OCI-LY7 (cell line): ENCODE measurements at regions not wholly inside any gene's neighbourhood (a gene's known extent, or its start where the extent isn't known, plus 50 kb on each side); places are given as distances from the start of the nearest gene placed in this dataset.

ENCODE experiments used
- BruUV-seq: library from RNA; stranded (reverse); fragments of 400-500 nt; replicated peaks from 2 replicates; lab custom pipeline; 2021; lab: Mats Ljungman, UMichigan
- CTCF ChIA-PET: fragments of 300-600 bp; sonication (Branson Sonifier 250); formaldehyde crosslinking; loops from one replicate; lab custom pipeline; 2022; ENCODE audit warnings: antibody characterized with exemption; ENCODE audit not compliant: unreplicated experiment; lab: Charles Lee
- POLR2A ChIA-PET: fragments of 300-600 bp; sonication (Branson Sonifier 250); formaldehyde crosslinking; loops from one replicate; lab custom pipeline; 2022; ENCODE audit warnings: antibody characterized with exemption; lab: Charles Lee
- DNase-seq: peaks from one replicate; pipeline ENCODE4 v3.0.0-alpha.2; 2015; ENCODE audit warnings: low spot score
- H2AFZ ChIP-seq: fragments of 200-600 bp; sonication (generic), shearing (Covaris generic); 2 replicates; pipeline ENCODE4 v1.6.1; 2014; ENCODE audit warnings: mild to moderate bottlenecking, antibody characterized with exemption, low read length, moderate library complexity
- H3K27ac ChIP-seq: fragments of 200-600 bp; sonication (generic); 2 replicates; pipeline ENCODE4 v1.5.1; 2014; ENCODE audit warnings: mixed run types, low read depth, mild to moderate bottlenecking, moderate library complexity, low read length, inconsistent platforms; ENCODE audit not compliant: poor library complexity, severe bottlenecking
- H3K36me3 ChIP-seq: fragments of 200-600 bp; sonication (generic); 2 replicates; pipeline ENCODE4 v1.6.1; 2014; ENCODE audit warnings: mild to moderate bottlenecking, antibody characterized with exemption, low read length, moderate library complexity, mixed read lengths; ENCODE audit not compliant: insufficient read depth
- H3K4me1 ChIP-seq: fragments of 200-600 bp; sonication (generic); 2 replicates; pipeline ENCODE4 v1.5.1; 2014; ENCODE audit warnings: mild to moderate bottlenecking, low read length; ENCODE audit not compliant: insufficient read depth, poor library complexity, severe bottlenecking
- H3K4me2 ChIP-seq: fragments of 200-600 bp; sonication (generic); 2 replicates; pipeline ENCODE4 v1.6.1; 2014; ENCODE audit warnings: mild to moderate bottlenecking, low read length
- H3K4me3 ChIP-seq: fragments of 200-600 bp; sonication (generic); 2 replicates; pipeline ENCODE4 v1.5.1; 2014; ENCODE audit warnings: mild to moderate bottlenecking, low read depth, low read length; ENCODE audit not compliant: poor library complexity, severe bottlenecking
- H3K79me2 ChIP-seq: fragments of 200-600 bp; sonication (generic); 2 replicates; pipeline ENCODE4 v1.6.1; 2016; ENCODE audit warnings: low read depth, mild to moderate bottlenecking, low read length, moderate library complexity, mixed read lengths; ENCODE audit not compliant: insufficient read depth
- H3K9me2 ChIP-seq: fragments of 200-600 bp; sonication (generic); 2 replicates; pipeline ENCODE4 v1.6.1; 2016; ENCODE audit warnings: mild to moderate bottlenecking, low read length, mixed read lengths; ENCODE audit not compliant: insufficient read depth
- H3K9me3 ChIP-seq: fragments of 200-600 bp; sonication (generic); 2 replicates; pipeline ENCODE4 v1.6.1; 2014; ENCODE audit warnings: mild to moderate bottlenecking, mixed run types, low read length, mixed read lengths
- H4K20me1 ChIP-seq: fragments of 200-600 bp; sonication (generic); 2 replicates; pipeline ENCODE4 v1.6.1; 2014; ENCODE audit warnings: mild to moderate bottlenecking, antibody characterized with exemption, low read length, moderate library complexity, mixed read lengths; ENCODE audit not compliant: insufficient read depth
- EZH2phosphoT487 ChIP-seq: fragments of 200-600 bp; sonication (generic); IDR thresholded peaks from 2 replicates; pipeline ENCODE4 v1.6.1; 2018; ENCODE audit warnings: low read depth, borderline replicate concordance, mild to moderate bottlenecking, mixed run types, antibody characterized with exemption, low read length, moderate library complexity, mixed read lengths
- intact Hi-C: fragments of 100-400 bp; cut with micrococcal nuclease; formaldehyde crosslinking; loops from one replicate; pipeline ENCODE4 v1.10.0; 2022; ENCODE audit not compliant: unreplicated experiment
- TF ChIP-seq, protein P1 (sequence below): fragments of 200-600 bp; sonication (generic); conservative IDR thresholded peaks from 2 replicates; pipeline ENCODE4 v1.5.1; 2014; ENCODE audit warnings: mild to moderate bottlenecking, antibody characterized with exemption, low read length, moderate library complexity, mixed read lengths

GRCh38 chr2:118672571-118673158 is 174.8 kb downstream of the EN1 start:
- Histone ChIP-seq H3K27ac (no peak overlapping the region), H3K4me1 (no peaks in the 10 kb centered on the region), H3K4me2 (no peak overlapping the region), H3K79me2 (no peaks in the 10 kb centered on the region), H3K9me2 (no peaks in the 10 kb centered on the region), H4K20me1 (no peaks in the 10 kb centered on the region), H3K36me3 (no peaks in the 10 kb centered on the region), H2AFZ (no peak overlapping the region), H3K4me3 (no peak overlapping the region), H3K9me3 (no peaks in the 10 kb centered on the region)
- intact Hi-C loops, result no loop called here
- CTCF ChIA-PET, result no interaction called here
- TF ChIP-seq, protein P1, sequence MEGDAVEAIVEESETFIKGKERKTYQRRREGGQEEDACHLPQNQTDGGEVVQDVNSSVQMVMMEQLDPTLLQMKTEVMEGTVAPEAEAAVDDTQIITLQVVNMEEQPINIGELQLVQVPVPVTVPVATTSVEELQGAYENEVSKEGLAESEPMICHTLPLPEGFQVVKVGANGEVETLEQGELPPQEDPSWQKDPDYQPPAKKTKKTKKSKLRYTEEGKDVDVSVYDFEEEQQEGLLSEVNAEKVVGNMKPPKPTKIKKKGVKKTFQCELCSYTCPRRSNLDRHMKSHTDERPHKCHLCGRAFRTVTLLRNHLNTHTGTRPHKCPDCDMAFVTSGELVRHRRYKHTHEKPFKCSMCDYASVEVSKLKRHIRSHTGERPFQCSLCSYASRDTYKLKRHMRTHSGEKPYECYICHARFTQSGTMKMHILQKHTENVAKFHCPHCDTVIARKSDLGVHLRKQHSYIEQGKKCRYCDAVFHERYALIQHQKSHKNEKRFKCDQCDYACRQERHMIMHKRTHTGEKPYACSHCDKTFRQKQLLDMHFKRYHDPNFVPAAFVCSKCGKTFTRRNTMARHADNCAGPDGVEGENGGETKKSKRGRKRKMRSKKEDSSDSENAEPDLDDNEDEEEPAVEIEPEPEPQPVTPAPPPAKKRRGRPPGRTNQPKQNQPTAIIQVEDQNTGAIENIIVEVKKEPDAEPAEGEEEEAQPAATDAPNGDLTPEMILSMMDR, result no peak
- DNase-seq, result no peak
- POLR2A ChIA-PET, result no interaction called here
- no TSS peak for BruUV-seq

DNA sequence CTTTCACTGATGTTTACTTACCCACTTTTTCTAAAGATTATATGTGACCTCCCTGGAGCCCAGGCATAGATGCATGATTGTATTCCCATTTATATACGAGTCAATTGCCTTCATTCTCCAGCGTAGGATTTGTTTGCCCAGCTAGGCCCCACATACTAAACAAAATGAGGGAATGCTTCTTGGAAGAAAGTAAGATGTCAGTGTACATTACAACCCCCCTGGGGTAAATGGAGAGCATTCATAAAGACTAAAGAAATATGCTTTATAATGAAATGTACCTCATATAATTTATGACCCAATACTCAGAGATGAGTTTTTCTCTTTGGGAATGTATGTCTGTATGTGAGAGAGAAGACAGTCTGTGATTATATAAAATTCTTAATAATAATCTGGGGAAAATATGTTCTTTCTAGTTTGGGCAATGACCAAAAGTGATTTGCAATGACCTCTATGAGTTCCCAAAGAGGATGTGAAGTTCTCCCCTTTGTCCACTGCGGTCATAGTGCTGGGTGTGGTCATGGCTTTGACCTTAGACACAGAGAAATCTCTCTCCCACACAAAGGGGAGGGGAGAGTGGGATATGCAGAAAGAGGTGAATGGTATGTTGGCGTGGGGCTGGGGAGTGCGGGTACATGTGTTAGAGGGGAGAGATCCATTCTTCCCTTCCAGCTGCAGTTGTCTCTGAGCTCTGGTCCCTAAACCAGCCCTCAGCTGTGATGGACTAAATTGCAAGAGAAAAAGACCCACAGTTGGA is 175.6 kb downstream of the EN1 start:
- no peaks in the 10 kb centered on the region for H3K9me2 ChIP-seq
- ChIA-PET CTCF (no interaction called here), POLR2A (no interaction called here)
- no TSS peak for BruUV-seq
- no peak for DNase-seq
- H4K20me1 ChIP-seq, result no peaks in the 10 kb centered on the region
- no peak overlapping the region for H2AFZ ChIP-seq
- intact Hi-C loops, result no loop called here
- TF ChIP-seq EZH2phosphoT487, result no peak
- no peak overlapping the region for H3K4me2 ChIP-seq
- no peaks in the 10 kb centered on the region for H3K4me1 ChIP-seq
- H3K36me3 ChIP-seq, result no peaks in the 10 kb centered on the region
- H3K9me3 ChIP-seq, result no peaks in the 10 kb centered on the region
- H3K27ac ChIP-seq, result no peak overlapping the region
- H3K4me3 ChIP-seq, result no peak overlapping the region
- no peaks in the 10 kb centered on the region for H3K79me2 ChIP-seq

DNA sequence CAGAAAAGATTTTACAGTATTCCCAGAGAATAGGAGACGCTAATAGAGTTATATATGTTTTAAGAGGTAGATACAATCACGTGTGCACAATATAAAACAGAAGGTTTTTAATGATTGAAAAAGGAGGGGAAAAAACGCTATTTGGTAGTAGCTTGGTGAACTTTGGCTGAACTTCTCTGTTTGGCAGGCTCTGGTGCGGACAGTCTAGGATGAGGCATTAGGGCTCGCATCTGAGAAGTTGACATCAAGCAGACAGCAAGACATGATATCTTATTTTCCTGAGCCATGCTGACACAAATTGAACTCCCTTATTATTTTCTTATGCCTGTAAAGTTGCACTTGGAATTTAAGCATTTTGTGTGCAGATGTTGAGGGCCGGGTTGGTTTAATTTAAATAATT is 176.6 kb downstream of the EN1 start:
- no peaks in the 10 kb centered on the region for H3K4me1 ChIP-seq
- no peak overlapping the region for H3K27ac ChIP-seq
- no peak overlapping the region for H3K4me2 ChIP-seq
- POLR2A ChIA-PET, result interaction anchor here (1.6 kb wide), 1 partner anchor 57 kb away, joined by 3 read pairs; no protein-coding TSS in a partner anchor
- TF ChIP-seq, protein P1, result no peak
- no peak for TF ChIP-seq EZH2phosphoT487
- no peak overlapping the region for H2AFZ ChIP-seq
- no peaks in the 10 kb centered on the region for H3K36me3 ChIP-seq
- H3K9me2 ChIP-seq, result no peaks in the 10 kb centered on the region
- no peak for DNase-seq
- no peak overlapping the region for H3K4me3 ChIP-seq
- H3K79me2 ChIP-seq, result no peaks in the 10 kb centered on the region
- no peaks in the 10 kb centered on the region for H3K9me3 ChIP-seq
- intact Hi-C loops, result no loop called here
- BruUV-seq, result no TSS peak
- H4K20me1 ChIP-seq, result no peaks in the 10 kb centered on the region
- CTCF ChIA-PET, result no interaction called here
